Thyroid gland (tissue), 4 donors: ENCODE measurements at regions not wholly inside any gene's neighbourhood (a gene's known extent, or its start where the extent isn't known, plus 50 kb on each side); places are given as distances from the start of the nearest gene placed in this dataset.

Source experiments
- DNase-seq, 2 donors: peaks; one replicate each; pipeline ENCODE4 v3.0.0-alpha.2; 2019
- H3K27ac ChIP-seq, 3 donors: fragments of 200-600 bp; sonication (generic); 1 replicate in 2 of 3; 2 replicates in 1 of 3; pipeline ENCODE4 v1.5.1; 2016 to 2019; ENCODE audit warnings: mild to moderate bottlenecking in 1 of 3, moderate library complexity in 1 of 3
- H3K27me3 ChIP-seq: fragments of 200-600 bp; sonication (generic); one replicate; pipeline ENCODE4 v1.5.1; 2019
- H3K36me3 ChIP-seq, 2 donors: fragments of 200-600 bp; sonication (generic); one replicate each; pipeline ENCODE4 v1.5.1; 2016 to 2019
- H3K4me1 ChIP-seq, 2 donors: fragments of 200-600 bp; sonication (generic); one replicate each; pipeline ENCODE4 v1.5.1; 2017 to 2019
- H3K4me3 ChIP-seq, 3 donors: fragments of 200-600 bp; sonication (generic); replicated peaks in 1 of 3; 1 replicate in 2 of 3; 2 replicates in 1 of 3; pipeline ENCODE4 v1.5.1; 2016; ENCODE audit warnings: mild to moderate bottlenecking in 1 of 3
- H3K9me3 ChIP-seq: fragments of 200-600 bp; sonication (generic); one replicate; pipeline ENCODE4 v1.5.1; 2017
- POLR2A ChIP-seq, 2 donors: fragments of 450-650 bp; IDR thresholded peaks; one replicate each; pipeline ENCODE4 v1.6.1; 2017; ENCODE audit warnings: antibody characterized with exemption in 2 of 2, mild to moderate bottlenecking in 2 of 2, moderate library complexity in 1 of 2
- WGBS, 2 donors: methylation state at CpG; one replicate each; pipeline ENCODE4 v1.1.5; 2017; 5-methylcytosine and 5-hydroxymethylcytosine counted together
- intact Hi-C: fragments of 100-400 bp; cut with DNase I; formaldehyde crosslinking; loops from one replicate; pipeline ENCODE4 v1.15.1; 2023
- TF ChIP-seq, protein P1 (sequence below), 6 experiments: fragments of 200-600 bp in 3 of 6; fragments of 450-650 bp in 3 of 6; sonication (generic) in 3 of 6; IDR thresholded peaks; one replicate each; pipeline ENCODE4 v1.5.1; 2016 to 2019; ENCODE audit warnings: antibody characterized with exemption in 6 of 6, mild to moderate bottlenecking in 2 of 6, inconsistent platforms in 1 of 6, moderate library complexity in 1 of 6

GRCh38 chr4:126358041-126358440 lies 1043.3 kb downstream of the FAT4 start:
- TF ChIP-seq POLR2A (IDR thresholded peaks at IDR 0.05): no peak
- TF ChIP-seq, protein P1, sequence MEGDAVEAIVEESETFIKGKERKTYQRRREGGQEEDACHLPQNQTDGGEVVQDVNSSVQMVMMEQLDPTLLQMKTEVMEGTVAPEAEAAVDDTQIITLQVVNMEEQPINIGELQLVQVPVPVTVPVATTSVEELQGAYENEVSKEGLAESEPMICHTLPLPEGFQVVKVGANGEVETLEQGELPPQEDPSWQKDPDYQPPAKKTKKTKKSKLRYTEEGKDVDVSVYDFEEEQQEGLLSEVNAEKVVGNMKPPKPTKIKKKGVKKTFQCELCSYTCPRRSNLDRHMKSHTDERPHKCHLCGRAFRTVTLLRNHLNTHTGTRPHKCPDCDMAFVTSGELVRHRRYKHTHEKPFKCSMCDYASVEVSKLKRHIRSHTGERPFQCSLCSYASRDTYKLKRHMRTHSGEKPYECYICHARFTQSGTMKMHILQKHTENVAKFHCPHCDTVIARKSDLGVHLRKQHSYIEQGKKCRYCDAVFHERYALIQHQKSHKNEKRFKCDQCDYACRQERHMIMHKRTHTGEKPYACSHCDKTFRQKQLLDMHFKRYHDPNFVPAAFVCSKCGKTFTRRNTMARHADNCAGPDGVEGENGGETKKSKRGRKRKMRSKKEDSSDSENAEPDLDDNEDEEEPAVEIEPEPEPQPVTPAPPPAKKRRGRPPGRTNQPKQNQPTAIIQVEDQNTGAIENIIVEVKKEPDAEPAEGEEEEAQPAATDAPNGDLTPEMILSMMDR (IDR thresholded peaks at IDR 0.05): no peak
- H3K4me1 ChIP-seq: no peaks in the 10 kb centered on the region
- no peaks in the 10 kb centered on the region for H3K27me3 ChIP-seq
- 97 to 98% methylated on average over 2 of the region's 2 CpGs for WGBS, 2 donors
- H3K27ac ChIP-seq: no peak overlapping the region
- H3K36me3 ChIP-seq: no peaks in the 10 kb centered on the region
- intact Hi-C loops: no loop called here
- DNase-seq: no peak
- no peak overlapping the region for H3K4me3 ChIP-seq
- H3K9me3 ChIP-seq: no peaks in the 10 kb centered on the region

DNA sequence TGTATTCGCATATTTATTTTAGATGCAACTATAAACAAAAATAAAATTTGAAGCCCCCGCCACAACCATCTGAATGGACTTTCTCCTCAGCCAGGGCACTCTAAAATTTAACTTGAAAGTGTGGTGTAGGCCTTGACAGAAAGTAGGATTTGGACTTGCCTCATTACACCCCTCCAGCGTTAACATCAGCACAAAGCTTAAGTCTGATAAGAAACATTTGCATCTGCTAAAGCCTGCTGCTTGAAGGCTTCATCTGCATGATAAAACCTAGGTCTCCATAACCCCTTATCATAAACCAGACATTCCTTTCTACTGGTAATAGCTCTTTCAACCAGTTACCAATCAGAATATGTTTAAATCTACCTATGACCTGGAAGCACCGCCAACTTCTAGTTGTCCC lies 1046.5 kb downstream of the FAT4 start:
- Histone ChIP-seq H3K4me1 (no peaks in the 10 kb centered on the region), H3K36me3 (no peaks in the 10 kb centered on the region), H3K9me3 (no peaks in the 10 kb centered on the region), H3K4me3 (no peak overlapping the region), H3K27me3 (no peaks in the 10 kb centered on the region), H3K27ac (no peak overlapping the region)
- DNase-seq: no peak
- 74 to 86% methylated on average over 4 of the region's 4 CpGs for WGBS, 2 donors
- TF ChIP-seq, protein P1 (IDR thresholded peaks at IDR 0.05): no peak
- TF ChIP-seq POLR2A (IDR thresholded peaks at IDR 0.05): no peak
- intact Hi-C loops: no loop called here

- Histone ChIP-seq H3K9me3 (no peaks in the 10 kb centered on the region), H3K27me3 (no peaks in the 10 kb centered on the region), H3K4me3 (no peak overlapping the region), H3K36me3 (no peaks in the 10 kb centered on the region), H3K4me1 (no peaks in the 10 kb centered on the region), H3K27ac (no peak overlapping the region)
- intact Hi-C loops: no loop called here
- WGBS, 2 donors: 70 to 76% methylated on average over 1 of the region's 1 CpG
- DNase-seq: no peak
- no peak for TF ChIP-seq POLR2A (IDR thresholded peaks at IDR 0.05)
- TF ChIP-seq, protein P1 (IDR thresholded peaks at IDR 0.05): no peak
Measured at GRCh38 chr4:126364311-126364911, 1049.7 kb downstream of the FAT4 start.

DNA sequence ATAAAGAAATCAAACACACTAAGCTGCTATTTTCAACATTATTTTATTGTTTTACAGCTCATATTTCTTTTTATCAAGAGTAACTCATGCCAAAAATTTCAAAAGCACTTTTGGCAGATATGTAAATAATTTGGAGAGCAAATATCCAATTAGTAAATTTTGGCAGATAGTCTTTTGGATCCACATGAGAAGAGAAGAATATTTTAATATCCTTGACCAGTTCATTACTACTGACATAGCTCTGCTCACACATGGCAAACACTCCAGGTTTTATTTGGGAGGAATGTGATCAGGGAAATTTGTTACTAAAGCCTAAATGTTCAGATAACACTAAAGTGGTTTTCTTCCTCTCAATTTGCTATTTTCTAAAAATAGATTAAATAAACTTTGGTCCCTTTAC lies 1054.3 kb downstream of the FAT4 start:
- intact Hi-C loops: no loop called here
- DNase-seq: no peak
- TF ChIP-seq, protein P1 (IDR thresholded peaks at IDR 0.05): no peak
- no peak for TF ChIP-seq POLR2A (IDR thresholded peaks at IDR 0.05)
- no peaks in the 10 kb centered on the region for H3K27me3 ChIP-seq
- H3K4me3 ChIP-seq: no peak overlapping the region
- H3K4me1 ChIP-seq: no peaks in the 10 kb centered on the region
- H3K36me3 ChIP-seq: no peaks in the 10 kb centered on the region
- no peaks in the 10 kb centered on the region for H3K9me3 ChIP-seq
- no peak overlapping the region for H3K27ac ChIP-seq

- Histone ChIP-seq H3K36me3 (no peaks in the 10 kb centered on the region), H3K4me3 (no peak overlapping the region), H3K4me1 (peaks cover 0 to 16% of the 10 kb centered on the region in 2 donors), H3K9me3 (no peaks in the 10 kb centered on the region), H3K27ac (no peak overlapping the region), H3K27me3 (no peaks in the 10 kb centered on the region)
- intact Hi-C loops: no loop called here
- WGBS, 2 donors: 70 to 71% methylated on average over 2 of the region's 2 CpGs
- no peak for TF ChIP-seq POLR2A (IDR thresholded peaks at IDR 0.05)
- TF ChIP-seq, protein P1 (IDR thresholded peaks at IDR 0.05): no peak
- DNase-seq: peak; percentile 35 to 48
Measured at GRCh38 chr4:126372634-126373033, 1057.9 kb downstream of the FAT4 start.
